B cell (primary cell): ENCODE measurements at regions not wholly inside any gene's neighbourhood (a gene's known extent, or its start where the extent isn't known, plus 50 kb on each side); places are given as distances from the start of the nearest gene placed in this dataset.

ENCODE experiments used
- ATAC-seq: fragments of 200-7000 bp; cut with Tn5 transposase; one replicate; pipeline ENCODE4 v1.10.0; 2021; ENCODE audit warnings: low read depth, mild to moderate bottlenecking, moderate number of reproducible peaks, moderate library complexity
- CTCF ChIA-PET: fragments of 350-600 bp; sonication (Branson Sonifier 250); formaldehyde crosslinking; loops from one replicate; lab custom pipeline; 2021; ENCODE audit warnings: antibody characterized with exemption, inconsistent platforms; lab: Charles Lee
- POLR2A ChIA-PET: fragments of 350-600 bp; sonication (Branson Sonifier 250); formaldehyde crosslinking; loops from one replicate; lab custom pipeline; 2021; ENCODE audit warnings: antibody characterized with exemption; lab: Charles Lee
- DNase-seq: peaks from one replicate; pipeline ENCODE4 v3.0.0; 2013
- H2AFZ ChIP-seq: 2 replicates; pipeline ENCODE4 v1.6.1; 2012; ENCODE audit warnings: mild to moderate bottlenecking, low read depth, low read length; ENCODE audit not compliant: insufficient read depth, poor library complexity, severe bottlenecking
- H3K27ac ChIP-seq, 2 donors: 1 replicate in 1 of 2; 2 replicates in 1 of 2; pipeline ENCODE4 v1.5.1; 2012 to 2013; ENCODE audit warnings: low read length in 2 of 2, mild to moderate bottlenecking in 2 of 2, moderate library complexity in 1 of 2
- H3K27me3 ChIP-seq, 4 experiments: fragments of 200-600 bp in 1 of 4; sonication (generic) in 1 of 4; replicated peaks in 1 of 4; 1 replicate in 2 of 4; 2 replicates in 2 of 4; pipeline versions ENCODE4 v1.6.1 to v1.7.0; 2013 to 2016; ENCODE audit warnings: low read length in 3 of 4, mild to moderate bottlenecking in 2 of 4, mixed read lengths in 1 of 4, moderate library complexity in 1 of 4; ENCODE audit not compliant: insufficient read depth in 4 of 4, control insufficient read depth in 3 of 4; ENCODE audit errors: control extremely low read depth in 1 of 4
- H3K36me3 ChIP-seq, 2 experiments: replicated peaks in 1 of 2; 1 replicate in 1 of 2; 2 replicates in 1 of 2; pipeline versions ENCODE4 v1.6.1 to v1.7.1; 2013; ENCODE audit warnings: low read length in 1 of 2; ENCODE audit not compliant: insufficient read depth in 2 of 2, control insufficient read depth in 1 of 2; ENCODE audit errors: control extremely low read depth in 1 of 2, extremely low read depth in 1 of 2
- H3K4me1 ChIP-seq, 2 donors: fragments of 200-600 bp in 1 of 2; sonication (generic) in 1 of 2; 1 replicate in 1 of 2; 2 replicates in 1 of 2; pipeline versions ENCODE4 v1.5.1 to v1.6.1; 2013 to 2017; ENCODE audit warnings: low read length in 2 of 2; ENCODE audit not compliant: control insufficient read depth in 2 of 2, insufficient read depth in 2 of 2
- H3K4me2 ChIP-seq: replicated peaks from 2 replicates; pipeline ENCODE3; 2012; ENCODE audit warnings: mild to moderate bottlenecking, low read depth, low read length; ENCODE audit not compliant: poor library complexity, severe bottlenecking
- H3K4me3 ChIP-seq, 5 experiments: fragments of 200-600 bp in 1 of 5; sonication (generic) in 1 of 5; 1 replicate in 3 of 5; 2 replicates in 2 of 5; pipeline versions ENCODE4 v1.5.1 to v1.7.0; 2011 to 2016; ENCODE audit warnings: low read length in 4 of 5, mild to moderate bottlenecking in 4 of 5, low read depth in 2 of 5, control low read depth in 1 of 5, moderate library complexity in 1 of 5; ENCODE audit not compliant: insufficient read depth in 1 of 5; ENCODE audit errors: control extremely low read depth in 1 of 5, extremely low read depth in 1 of 5
- H3K79me2 ChIP-seq: fragments of 200-600 bp; sonication (generic); one replicate; pipeline ENCODE4 v1.6.0; 2016; ENCODE audit warnings: low read length; ENCODE audit not compliant: control insufficient read depth, insufficient read depth
- H3K9ac ChIP-seq: fragments of 200-600 bp; sonication (generic); 2 replicates; pipeline ENCODE4 v1.6.1; 2017; ENCODE audit warnings: mild to moderate bottlenecking, low read length, moderate library complexity
- H3K9me3 ChIP-seq, 3 donors: one replicate each; pipeline versions ENCODE4 v1.6.1 to v1.7.1; 2013; ENCODE audit warnings: low read length in 2 of 3; ENCODE audit not compliant: control insufficient read depth in 2 of 3, insufficient read depth in 1 of 3; ENCODE audit errors: control extremely low read depth in 1 of 3
- H4K20me1 ChIP-seq: 2 replicates; pipeline ENCODE4 v1.6.0; 2012; ENCODE audit warnings: mild to moderate bottlenecking, low read length; ENCODE audit not compliant: insufficient read depth, control insufficient read depth, poor library complexity, severe bottlenecking
- H3K27ac Mint-ChIP-seq: one replicate; pipeline ENCODE4 v1.8.0; 2021; ENCODE audit warnings: mixed read lengths
- H3K27me3 Mint-ChIP-seq: one replicate; pipeline ENCODE4 v1.8.0; 2021; ENCODE audit warnings: mixed read lengths
- H3K4me1 Mint-ChIP-seq: one replicate; pipeline ENCODE4 v1.8.0; 2021; ENCODE audit warnings: mixed read lengths
- H3K4me3 Mint-ChIP-seq: one replicate; pipeline ENCODE4 v1.8.0; 2021; ENCODE audit warnings: mixed read lengths
- H3K9me3 Mint-ChIP-seq: one replicate; pipeline ENCODE4 v1.8.0; 2022; ENCODE audit warnings: mixed read lengths; ENCODE audit not compliant: insufficient read depth
- CTCF ChIP-seq: fragments of 200-600 bp; IDR thresholded peaks from one replicate; pipeline ENCODE4 v1.8.0; 2022; ENCODE audit warnings: antibody characterized with exemption, mild to moderate bottlenecking
- EZH2 ChIP-seq: IDR thresholded peaks from 2 replicates; pipeline ENCODE4 v1.6.1; 2012; ENCODE audit warnings: borderline replicate concordance, low read depth, mild to moderate bottlenecking, moderate library complexity, low read length; ENCODE audit not compliant: insufficient read depth, poor library complexity, severe bottlenecking
- WGBS: methylation state at CpG from one replicate; pipeline ENCODE4 v1.1.5; 2013; ENCODE audit warnings: missing lambda C conversion rate; ENCODE audit not compliant: insufficient coverage; 5-methylcytosine and 5-hydroxymethylcytosine counted together
- intact Hi-C: fragments of 100-400 bp; cut with micrococcal nuclease; formaldehyde crosslinking; loops from one replicate; pipeline ENCODE4 v1.10.0; 2022

- no peak for DNase-seq
- Histone ChIP-seq H4K20me1 (no peaks in the 10 kb centered on the region), H3K27me3 (no peaks in the 10 kb centered on the region), H3K9ac (no peak overlapping the region), H3K79me2 (no peaks in the 10 kb centered on the region), H2AFZ (no peak overlapping the region), H3K36me3 (no peaks in the 10 kb centered on the region), H3K4me3 (no peak overlapping the region), H3K4me2 (no peak overlapping the region), H3K9me3 (peaks cover 0 to 2% (median 0%) of the 10 kb centered on the region in 3 donors), H3K27ac (no peak overlapping the region), H3K4me1 (no peaks in the 10 kb centered on the region)
- no peak for ATAC-seq
- intact Hi-C loops: no loop called here
- TF ChIP-seq CTCF: no peak
- no peak for TF ChIP-seq EZH2
- Mint-ChIP-seq H3K27ac (no peak overlapping the region), H3K4me1 (no peaks in the 10 kb centered on the region), H3K4me3 (no peak overlapping the region), H3K9me3 (peaks cover 2% of the 10 kb centered on the region), H3K27me3 (no peaks in the 10 kb centered on the region)
- ChIA-PET CTCF (no interaction called here), POLR2A (no interaction called here)
These were observed 573.8 kb upstream of the LMCD1 start for GRCh38 chr3:7927864-7928263.

DNA sequence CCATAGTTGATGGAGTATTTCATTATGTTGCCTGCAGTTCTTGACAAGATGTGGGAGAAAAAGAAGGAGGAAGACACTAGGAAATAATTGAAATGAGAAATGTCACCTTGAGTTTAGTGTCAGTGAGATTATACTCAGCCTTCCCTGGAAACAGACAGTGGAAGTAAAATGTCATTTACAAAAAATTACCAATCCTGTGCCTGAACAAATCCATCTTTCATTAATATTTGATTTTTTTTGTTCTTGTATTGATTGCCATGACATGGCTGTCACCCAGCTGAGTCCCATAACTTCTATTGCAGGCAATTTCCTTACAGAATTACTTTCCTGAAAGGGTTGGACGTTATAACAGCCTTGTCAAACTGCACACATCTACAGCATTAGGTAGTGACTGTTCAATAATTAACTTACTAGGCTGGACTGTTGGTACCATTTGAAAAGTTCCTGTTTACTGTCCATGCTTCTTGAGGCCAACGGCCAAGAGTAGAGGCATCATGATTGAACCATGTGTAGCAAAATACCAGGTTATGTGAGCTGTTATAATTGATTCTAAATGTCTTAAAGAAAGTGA, 572.2 kb upstream of the LMCD1 start:
- H3K9ac ChIP-seq: no peak overlapping the region
- peaks cover 0 to 3% (median 2%) of the 10 kb centered on the region in 3 donors for H3K9me3 ChIP-seq
- H3K4me2 ChIP-seq: no peak overlapping the region
- ATAC-seq (no peak), DNase-seq (no peak)
- Mint-ChIP-seq H3K4me3 (no peak overlapping the region), H3K27ac (no peak overlapping the region), H3K4me1 (no peaks in the 10 kb centered on the region), H3K9me3 (peaks cover 2% of the 10 kb centered on the region), H3K27me3 (no peaks in the 10 kb centered on the region)
- POLR2A ChIA-PET: no interaction called here
- H3K27me3 ChIP-seq: no peaks in the 10 kb centered on the region
- no peak overlapping the region for H3K27ac ChIP-seq
- no CpG with 5 or more reads among the region's 2 CpGs for WGBS
- H3K36me3 ChIP-seq: no peaks in the 10 kb centered on the region
- TF ChIP-seq EZH2 (no peak), CTCF (no peak)
- no peak overlapping the region for H3K4me3 ChIP-seq
- intact Hi-C loops: no loop called here
- CTCF ChIA-PET: no interaction called here
- no peaks in the 10 kb centered on the region for H3K4me1 ChIP-seq
- no peak overlapping the region for H2AFZ ChIP-seq
- H3K79me2 ChIP-seq: no peaks in the 10 kb centered on the region
- H4K20me1 ChIP-seq: no peaks in the 10 kb centered on the region
